Stomach (tissue), 8 donors: ENCODE measurements at regions not wholly inside any gene's neighbourhood (a gene's known extent, or its start where the extent isn't known, plus 50 kb on each side); places are given as distances from the start of the nearest gene placed in this dataset.

Experiments
- DNase-seq, 2 donors: peaks; one replicate each; pipeline versions ENCODE4 v3.0.0 to v3.0.0-alpha.2; 2013 to 2019
- H3K27ac ChIP-seq, 5 donors: fragments of 200-600 bp in 4 of 5; sonication (generic) in 4 of 5; one replicate each; pipeline ENCODE4 v1.5.1; 2013 to 2019; ENCODE audit warnings: mild to moderate bottlenecking in 1 of 5, moderate library complexity in 1 of 5
- H3K27me3 ChIP-seq, 3 donors: fragments of 200-600 bp; sonication (generic); one replicate each; pipeline ENCODE4 v1.5.1; 2017 to 2019; ENCODE audit warnings: mixed run types in 1 of 3
- H3K36me3 ChIP-seq, 4 donors: fragments of 200-600 bp; sonication (generic); 1 replicate in 3 of 4; 2 replicates in 1 of 4; pipeline ENCODE4 v1.5.1; 2016 to 2019
- H3K4me1 ChIP-seq, 4 donors: fragments of 200-600 bp; sonication (generic); one replicate each; pipeline ENCODE4 v1.5.1; 2016 to 2019
- H3K4me3 ChIP-seq, 4 donors: fragments of 200-600 bp; sonication (generic) in 3 of 4; one replicate each; pipeline ENCODE4 v1.5.1; 2016 to 2019; ENCODE audit warnings: mild to moderate bottlenecking in 1 of 4
- H3K9me3 ChIP-seq, 4 donors: fragments of 200-600 bp; sonication (generic); one replicate each; pipeline ENCODE4 v1.5.1; 2016 to 2019
- EP300 ChIP-seq: sonication (generic); formaldehyde crosslinking; IDR thresholded peaks from one replicate; pipeline ENCODE4 v1.6.1; 2017; ENCODE audit warnings: antibody characterized with exemption
- POLR2A ChIP-seq, 4 donors: fragments of 450-650 bp; IDR thresholded peaks; one replicate each; pipeline ENCODE4 v1.6.1; 2016; ENCODE audit warnings: antibody characterized with exemption in 4 of 4, control low read depth in 2 of 4, mild to moderate bottlenecking in 1 of 4, moderate library complexity in 1 of 4
- POLR2AphosphoS5 ChIP-seq, 3 donors: sonication (generic); formaldehyde crosslinking; IDR thresholded peaks; one replicate each; pipeline ENCODE4 v1.6.1; 2016; ENCODE audit warnings: antibody characterized with exemption in 3 of 3
- WGBS, 5 donors: extraction: QIAGEN DNeasy Blood & Tissue Kit in 3 of 5; methylation state at CpG; one replicate each; pipeline versions ENCODE4 v1.1.5 to v1.1.7; 2013 to 2018; 5-methylcytosine and 5-hydroxymethylcytosine counted together
- intact Hi-C: fragments of 100-400 bp; cut with DNase I; formaldehyde crosslinking; loops from one replicate; pipeline ENCODE4 v1.15.1; 2023; ENCODE audit warnings: low total_unique reads
- TF ChIP-seq, protein P1 (sequence below), 7 experiments: fragments of 450-650 bp in 4 of 7; fragments of 200-600 bp in 3 of 7; sonication (generic) in 3 of 7; IDR thresholded peaks; one replicate each; pipeline ENCODE4 v1.5.1; 2016 to 2019; ENCODE audit warnings: antibody characterized with exemption in 7 of 7, control low read depth in 2 of 7, mild to moderate bottlenecking in 1 of 7
- donor health status: healthy with polysubstance abuse.
- donor health status: Bipolar disorder and iron deficiency.
- donor health status: healthy.

DNA sequence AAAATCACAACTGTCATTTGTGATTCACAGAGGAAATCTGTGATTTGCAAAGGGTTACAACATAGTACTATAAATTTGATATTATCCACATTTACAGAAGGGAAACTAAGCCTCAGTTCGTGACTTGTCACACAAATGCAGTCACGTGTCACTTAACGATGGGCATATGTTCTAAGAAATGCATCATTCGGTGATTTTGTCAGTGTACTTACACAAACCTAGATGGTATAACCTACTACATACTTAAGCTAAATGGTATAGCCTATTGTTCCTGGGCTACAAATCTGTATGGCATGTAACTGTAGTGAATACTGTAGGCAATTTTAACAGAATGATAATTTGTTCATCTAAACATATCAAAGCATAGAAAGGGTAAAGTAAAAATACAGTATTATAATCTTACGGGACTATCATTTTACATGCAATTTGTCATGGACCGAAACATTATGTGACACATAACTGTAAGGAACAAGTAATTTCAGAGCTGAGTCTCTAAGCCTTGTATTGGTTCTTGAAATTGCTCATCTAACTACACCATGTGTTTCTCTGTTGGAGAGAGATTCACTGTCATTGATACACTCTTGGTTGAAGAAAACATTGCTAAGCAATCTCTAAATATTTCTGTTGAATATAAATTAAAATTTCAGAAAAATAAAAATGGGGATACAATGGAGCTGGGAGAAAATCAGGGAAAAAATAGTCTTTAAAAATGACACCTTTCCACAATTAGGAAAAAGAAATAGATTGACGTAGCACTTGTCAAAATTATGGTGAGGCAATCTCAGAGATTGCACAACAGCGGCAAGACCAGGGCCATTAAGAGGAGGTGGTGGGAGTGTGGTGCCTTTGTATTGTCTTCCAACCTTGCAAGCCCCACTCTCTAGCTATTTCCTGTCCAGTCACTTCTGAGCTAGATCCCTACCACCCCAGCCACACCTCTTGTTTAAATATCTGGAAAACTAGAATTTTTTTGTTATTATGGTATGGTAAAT lies 645.8 kb upstream of the TBL1XR1 start:
- DNase-seq, result no peak
- TF ChIP-seq EP300, result no peak
- intact Hi-C loops, result no loop called here
- no peak overlapping the region for H3K27ac ChIP-seq
- 90 to 95% (median 90%) methylated on average over 8 of the region's 8 CpGs for WGBS, 5 donors
- no peaks in the 10 kb centered on the region for H3K27me3 ChIP-seq
- H3K4me1 ChIP-seq, result peaks cover 0 to under 1% (median 0%) of the 10 kb centered on the region in 4 donors
- no peaks in the 10 kb centered on the region for H3K36me3 ChIP-seq
- no peak overlapping the region for H3K4me3 ChIP-seq
- no peaks in the 10 kb centered on the region for H3K9me3 ChIP-seq

DNA sequence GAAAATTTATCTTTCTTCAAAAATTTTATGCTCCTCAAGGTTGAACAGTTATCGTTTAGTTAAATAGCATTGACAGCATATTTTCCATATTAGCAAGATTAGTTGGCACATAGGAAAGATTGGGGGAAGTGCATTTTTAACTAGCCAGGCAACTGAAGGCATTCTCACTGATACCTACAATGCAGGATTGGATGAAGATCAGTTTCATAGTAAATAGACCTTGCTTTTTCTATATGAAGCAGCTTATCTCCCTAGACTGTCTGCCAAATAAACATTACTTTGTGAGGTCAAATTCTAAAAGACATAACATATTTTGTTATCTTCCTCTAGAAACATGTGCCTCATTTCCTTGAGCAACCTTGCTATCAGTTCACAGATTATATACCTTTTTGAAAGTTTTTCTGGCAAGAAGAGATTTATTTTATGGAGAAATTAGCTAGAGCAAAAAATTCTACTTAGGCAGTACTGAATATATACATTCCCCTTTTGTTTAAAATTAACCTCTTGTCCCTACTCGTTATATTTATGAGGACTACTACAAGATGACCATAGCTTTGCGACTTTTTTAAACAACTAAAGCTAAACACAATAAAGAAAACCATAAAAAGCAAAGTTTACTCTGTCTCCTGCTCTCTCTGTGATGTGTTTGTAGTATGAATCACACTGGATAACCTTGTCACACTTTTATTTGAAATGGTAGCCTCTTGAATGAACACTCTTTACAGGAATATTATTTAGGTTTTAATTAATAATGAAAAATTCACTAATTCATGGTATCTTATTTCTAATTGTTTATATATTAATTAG lies 654.9 kb upstream of the TBL1XR1 start:
- Histone ChIP-seq H3K36me3 (no peaks in the 10 kb centered on the region), H3K4me1 (peaks cover 0 to 14% (median 6%) of the 10 kb centered on the region in 4 donors), H3K4me3 (no peak overlapping the region), H3K27me3 (no peaks in the 10 kb centered on the region), H3K9me3 (no peaks in the 10 kb centered on the region), H3K27ac (no peak overlapping the region)
- no peak for TF ChIP-seq POLR2A (IDR thresholded peaks at IDR 0.05)
- TF ChIP-seq POLR2AphosphoS5 (IDR thresholded peaks at IDR 0.05), result no peak
- no peak for TF ChIP-seq EP300
- TF ChIP-seq, protein P1, sequence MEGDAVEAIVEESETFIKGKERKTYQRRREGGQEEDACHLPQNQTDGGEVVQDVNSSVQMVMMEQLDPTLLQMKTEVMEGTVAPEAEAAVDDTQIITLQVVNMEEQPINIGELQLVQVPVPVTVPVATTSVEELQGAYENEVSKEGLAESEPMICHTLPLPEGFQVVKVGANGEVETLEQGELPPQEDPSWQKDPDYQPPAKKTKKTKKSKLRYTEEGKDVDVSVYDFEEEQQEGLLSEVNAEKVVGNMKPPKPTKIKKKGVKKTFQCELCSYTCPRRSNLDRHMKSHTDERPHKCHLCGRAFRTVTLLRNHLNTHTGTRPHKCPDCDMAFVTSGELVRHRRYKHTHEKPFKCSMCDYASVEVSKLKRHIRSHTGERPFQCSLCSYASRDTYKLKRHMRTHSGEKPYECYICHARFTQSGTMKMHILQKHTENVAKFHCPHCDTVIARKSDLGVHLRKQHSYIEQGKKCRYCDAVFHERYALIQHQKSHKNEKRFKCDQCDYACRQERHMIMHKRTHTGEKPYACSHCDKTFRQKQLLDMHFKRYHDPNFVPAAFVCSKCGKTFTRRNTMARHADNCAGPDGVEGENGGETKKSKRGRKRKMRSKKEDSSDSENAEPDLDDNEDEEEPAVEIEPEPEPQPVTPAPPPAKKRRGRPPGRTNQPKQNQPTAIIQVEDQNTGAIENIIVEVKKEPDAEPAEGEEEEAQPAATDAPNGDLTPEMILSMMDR (IDR thresholded peaks at IDR 0.05), result no peak
- intact Hi-C loops, result no loop called here
- WGBS, 5 donors, result 12 to 37% (median 31%) methylated on average over 3 of the region's 3 CpGs
- DNase-seq, result no peak

DNA sequence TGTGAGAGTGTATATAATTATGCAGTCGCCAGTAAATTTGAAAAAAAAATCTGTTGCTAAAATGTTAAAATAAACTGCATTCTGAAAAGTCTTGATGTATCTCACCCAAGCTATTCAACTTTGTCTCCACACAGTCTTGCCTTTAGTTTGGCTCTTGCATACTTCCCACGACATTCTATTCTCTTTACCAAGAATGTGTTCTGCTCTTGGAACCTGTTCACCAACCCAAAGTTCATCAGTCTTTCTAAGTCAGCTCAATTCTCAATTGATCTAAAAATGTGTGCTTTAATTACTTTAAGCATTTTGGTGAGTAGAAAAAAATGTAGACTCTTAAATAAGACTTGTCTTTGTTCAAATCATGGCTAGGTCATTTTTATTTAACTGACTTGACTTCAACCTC lies 657.7 kb upstream of the TBL1XR1 start:
- Histone ChIP-seq H3K27ac (no peak overlapping the region), H3K4me3 (no peak overlapping the region), H3K4me1 (peaks cover 0 to 14% (median 6%) of the 10 kb centered on the region in 4 donors), H3K36me3 (no peaks in the 10 kb centered on the region), H3K9me3 (peaks cover 0 to 4% (median 0%) of the 10 kb centered on the region in 4 donors), H3K27me3 (no peaks in the 10 kb centered on the region)
- intact Hi-C loops, result no loop called here
- no peak for DNase-seq
- WGBS, 5 donors, result 77 to 86% (median 82%) methylated on average over 2 of the region's 2 CpGs
- no peak for TF ChIP-seq POLR2A (IDR thresholded peaks at IDR 0.05)
- TF ChIP-seq, protein P1 (IDR thresholded peaks at IDR 0.05), result no peak
- no peak for TF ChIP-seq EP300
- TF ChIP-seq POLR2AphosphoS5 (IDR thresholded peaks at IDR 0.05), result no peak

DNA sequence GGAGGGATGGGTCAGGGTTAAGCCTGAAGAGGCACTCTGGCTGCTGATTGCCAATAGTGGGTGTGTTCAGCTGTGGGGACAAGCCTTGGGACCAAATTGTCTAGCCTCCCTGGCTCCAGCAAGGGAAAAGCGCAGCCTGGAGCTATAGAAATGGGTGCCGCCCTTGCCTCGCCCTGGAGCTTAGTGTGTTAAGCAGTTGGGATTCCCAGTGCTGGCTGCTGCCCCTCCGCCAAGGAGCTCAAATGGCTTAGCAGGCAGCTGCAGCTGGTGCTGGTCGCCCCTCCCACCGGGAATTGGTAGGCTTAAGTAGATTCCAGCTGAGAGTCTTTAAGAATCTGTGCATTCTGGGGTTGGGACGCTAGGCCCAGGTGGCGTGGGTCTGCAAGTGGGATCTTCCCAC lies 662.9 kb upstream of the TBL1XR1 start:
- Histone ChIP-seq H3K4me1 (no peaks in the 10 kb centered on the region), H3K4me3 (no peak overlapping the region), H3K9me3 (peaks cover 0 to 20% (median 2%) of the 10 kb centered on the region in 4 donors), H3K27ac (no peak overlapping the region), H3K36me3 (no peaks in the 10 kb centered on the region), H3K27me3 (no peaks in the 10 kb centered on the region)
- no peak for DNase-seq
- TF ChIP-seq EP300 (no peak), POLR2AphosphoS5 (IDR thresholded peaks at IDR 0.05) (no peak), POLR2A (IDR thresholded peaks at IDR 0.05) (no peak)
- TF ChIP-seq, protein P1 (IDR thresholded peaks at IDR 0.05), result no peak
- 91 to 95% (median 95%) methylated on average over 6 to 8 of the region's 8 CpGs for WGBS, 5 donors
- intact Hi-C loops, result no loop called here
